Adrenal gland (tissue), 5 donors: ENCODE measurements at regions not wholly inside any gene's neighbourhood (a gene's known extent, or its start where the extent isn't known, plus 50 kb on each side); places are given as distances from the start of the nearest gene placed in this dataset.

Experiments
- POLR2A ChIP-seq, 2 donors: fragments of 450-650 bp; IDR thresholded peaks; one replicate each; pipeline ENCODE4 v1.6.1; 2017; ENCODE audit warnings: antibody characterized with exemption in 2 of 2, mild to moderate bottlenecking in 2 of 2, moderate library complexity in 1 of 2
- TF ChIP-seq, protein P1 (sequence below), 6 experiments: fragments of 450-650 bp in 4 of 6; fragments of 200-600 bp in 2 of 6; sonication (generic) in 1 of 6; IDR thresholded peaks; 1 replicate in 5 of 6; 2 replicates in 1 of 6; pipeline versions ENCODE4 v1.5.1 to v1.8.0; 2016 to 2021; ENCODE audit warnings: antibody characterized with exemption in 6 of 6, mild to moderate bottlenecking in 2 of 6, moderate library complexity in 1 of 6
- donor health status: DM: no; HTN: no; CAD: no.

DNA sequence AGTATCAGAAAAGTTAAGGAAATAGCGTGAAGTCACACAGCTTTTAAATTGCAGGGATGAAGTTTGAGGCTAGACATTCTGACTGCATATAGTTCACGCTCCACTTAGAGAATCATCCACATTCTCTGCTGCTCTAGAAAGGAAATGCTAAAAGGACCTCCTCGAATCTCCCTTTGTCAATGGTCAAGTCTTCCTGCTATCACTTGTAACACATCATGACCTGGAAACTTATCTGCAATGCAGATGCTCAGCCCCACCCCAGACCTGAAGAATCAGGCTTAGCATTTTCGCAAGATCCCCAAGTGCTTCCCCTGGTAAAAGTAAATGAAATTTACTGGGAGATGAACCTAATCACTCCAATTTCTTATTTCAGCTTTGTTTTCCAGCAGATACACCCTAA is 372.1 kb downstream of the LIG4 start:
- no peak for TF ChIP-seq POLR2A (IDR thresholded peaks at IDR 0.05)
- TF ChIP-seq, protein P1, sequence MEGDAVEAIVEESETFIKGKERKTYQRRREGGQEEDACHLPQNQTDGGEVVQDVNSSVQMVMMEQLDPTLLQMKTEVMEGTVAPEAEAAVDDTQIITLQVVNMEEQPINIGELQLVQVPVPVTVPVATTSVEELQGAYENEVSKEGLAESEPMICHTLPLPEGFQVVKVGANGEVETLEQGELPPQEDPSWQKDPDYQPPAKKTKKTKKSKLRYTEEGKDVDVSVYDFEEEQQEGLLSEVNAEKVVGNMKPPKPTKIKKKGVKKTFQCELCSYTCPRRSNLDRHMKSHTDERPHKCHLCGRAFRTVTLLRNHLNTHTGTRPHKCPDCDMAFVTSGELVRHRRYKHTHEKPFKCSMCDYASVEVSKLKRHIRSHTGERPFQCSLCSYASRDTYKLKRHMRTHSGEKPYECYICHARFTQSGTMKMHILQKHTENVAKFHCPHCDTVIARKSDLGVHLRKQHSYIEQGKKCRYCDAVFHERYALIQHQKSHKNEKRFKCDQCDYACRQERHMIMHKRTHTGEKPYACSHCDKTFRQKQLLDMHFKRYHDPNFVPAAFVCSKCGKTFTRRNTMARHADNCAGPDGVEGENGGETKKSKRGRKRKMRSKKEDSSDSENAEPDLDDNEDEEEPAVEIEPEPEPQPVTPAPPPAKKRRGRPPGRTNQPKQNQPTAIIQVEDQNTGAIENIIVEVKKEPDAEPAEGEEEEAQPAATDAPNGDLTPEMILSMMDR (IDR thresholded peaks at IDR 0.05) = no peak
